ENCODE measurements at regions not wholly inside any gene's neighbourhood (a gene's known extent, or its start where the extent isn't known, plus 50 kb on each side); places are given as distances from the start of the nearest gene placed in this dataset.
"Not testable (repeated sequence)": the region's sequence is repeated elsewhere in the genome, so short reads cannot be mapped to it uniquely, and the experiment has no call there.

GRCh38 chr13:109979676-109980075, 193.3 kb upstream of the IRS2 start:
- DNase-seq (ENCODE audit: low spot score) = not testable (repeated sequence)

DNA sequence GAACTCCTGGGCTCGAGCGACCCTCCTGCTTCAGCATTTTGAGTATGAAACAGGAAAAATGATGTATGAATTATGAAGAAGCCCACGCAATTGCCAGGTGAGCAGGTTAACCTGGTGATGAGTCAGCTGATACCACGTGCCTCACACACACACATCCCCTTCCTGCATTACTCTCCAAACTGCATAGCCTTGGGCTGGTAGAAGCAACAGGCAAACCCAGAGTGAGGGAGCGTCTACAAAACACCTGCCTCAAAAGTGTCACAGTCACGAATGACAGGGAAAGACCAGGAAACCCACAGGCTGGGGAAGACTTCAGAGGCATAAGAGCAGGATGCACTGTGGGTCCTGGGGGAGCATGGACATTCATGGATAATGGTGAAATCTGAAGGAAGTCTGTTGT, 192.8 kb upstream of the IRS2 start:
- DNase-seq (ENCODE audit: low spot score) = no peak

DNA sequence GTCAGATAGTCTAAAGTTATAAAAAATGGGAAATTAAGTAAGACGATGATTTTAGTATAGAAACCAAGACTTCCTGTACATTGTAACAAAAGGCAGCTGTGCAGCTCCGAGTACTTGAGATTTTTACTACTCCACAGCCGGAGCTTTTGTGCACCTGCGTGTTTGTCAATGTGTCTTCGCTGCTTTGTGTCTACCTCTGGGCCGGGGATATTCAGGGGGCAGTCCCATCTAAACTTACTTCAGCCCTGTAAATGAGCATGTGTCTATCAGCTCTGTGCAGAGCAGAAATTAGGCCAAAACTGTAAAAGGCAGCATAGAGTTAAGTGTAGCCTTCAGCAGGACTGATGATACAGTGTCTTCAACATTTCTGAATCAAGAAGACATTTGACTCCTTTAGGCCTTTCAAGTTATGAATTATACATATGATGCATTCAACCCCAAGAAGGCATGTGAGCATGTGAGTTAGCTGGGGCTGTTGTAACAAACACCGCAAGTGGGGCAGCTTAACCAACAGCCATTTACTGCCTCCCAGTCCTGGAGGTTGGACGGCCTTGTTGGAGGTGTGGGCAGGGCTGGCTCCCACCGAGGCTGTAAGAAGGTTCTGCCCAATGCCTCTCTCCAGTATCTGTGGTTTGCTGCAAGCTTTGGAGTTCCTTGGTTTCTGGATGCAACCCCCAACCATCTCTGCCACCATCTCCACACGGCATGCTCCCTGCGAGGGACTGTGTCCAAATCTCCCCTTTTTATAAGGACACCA, 191.0 kb upstream of the IRS2 start:
- no peak for DNase-seq (ENCODE audit: low spot score)

DNA sequence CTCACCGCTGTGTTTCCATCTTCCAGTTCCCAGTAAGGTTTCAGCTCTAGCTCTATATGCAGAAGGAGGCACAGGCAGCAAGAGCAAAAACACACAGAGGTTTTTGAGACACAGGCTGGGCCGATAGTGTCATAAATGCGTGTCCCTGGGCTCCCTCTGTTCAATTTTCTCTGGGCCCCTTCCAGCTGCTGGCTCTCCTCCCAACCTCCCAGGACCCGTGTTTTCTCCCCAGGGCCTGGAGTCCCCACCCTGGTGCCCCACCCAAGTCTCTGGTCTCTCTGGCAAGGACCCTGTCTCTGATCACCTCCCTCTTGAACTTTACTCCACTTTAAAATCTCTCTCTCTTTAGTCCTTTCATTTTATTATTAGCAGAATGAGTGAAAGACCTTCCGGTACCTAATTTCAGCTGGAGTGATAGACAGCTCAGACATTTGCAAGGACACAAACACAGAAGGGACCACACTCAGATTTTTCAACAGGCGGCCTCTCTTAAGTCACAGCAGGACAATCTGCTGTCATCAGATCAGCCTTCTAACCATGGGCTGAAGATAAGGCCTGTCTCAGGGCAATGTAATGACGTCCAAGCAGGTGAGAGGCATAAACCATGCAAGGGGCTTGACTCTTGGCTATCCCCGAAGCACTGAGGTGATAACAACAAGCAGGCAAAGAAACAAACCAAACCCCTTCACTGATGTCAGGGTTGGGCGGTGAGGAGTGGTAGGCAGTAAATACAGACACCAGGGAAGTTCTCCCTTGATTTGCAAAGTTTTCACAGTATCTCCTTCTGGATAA, 190.0 kb upstream of the IRS2 start:
- DNase-seq (ENCODE audit: low spot score) = no peak

DNA sequence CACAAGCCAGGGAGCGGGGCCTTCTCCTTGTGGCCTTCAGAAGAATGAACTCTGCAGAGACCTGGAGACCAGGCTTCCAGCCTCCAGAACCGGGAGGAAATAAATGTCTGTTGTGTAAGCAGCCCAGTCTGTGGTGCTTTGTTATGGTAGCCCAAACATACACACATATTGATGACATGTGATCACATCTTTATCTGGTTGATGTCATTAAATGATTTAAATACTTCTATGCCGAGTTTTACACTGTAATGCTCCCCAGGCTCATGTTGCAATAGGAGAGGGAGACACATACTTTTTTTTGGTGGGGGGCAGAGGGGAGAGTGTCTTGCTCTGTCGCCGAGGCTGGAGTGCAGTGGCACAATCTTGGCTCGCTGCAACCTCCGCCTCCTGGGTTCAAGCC, 188.0 kb upstream of the IRS2 start:
- no peak for DNase-seq (ENCODE audit: low spot score)

- no peak for DNase-seq (ENCODE audit: low spot score)
These were observed 186.9 kb upstream of the IRS2 start for GRCh38 chr13:109973279-109973678.

DNA sequence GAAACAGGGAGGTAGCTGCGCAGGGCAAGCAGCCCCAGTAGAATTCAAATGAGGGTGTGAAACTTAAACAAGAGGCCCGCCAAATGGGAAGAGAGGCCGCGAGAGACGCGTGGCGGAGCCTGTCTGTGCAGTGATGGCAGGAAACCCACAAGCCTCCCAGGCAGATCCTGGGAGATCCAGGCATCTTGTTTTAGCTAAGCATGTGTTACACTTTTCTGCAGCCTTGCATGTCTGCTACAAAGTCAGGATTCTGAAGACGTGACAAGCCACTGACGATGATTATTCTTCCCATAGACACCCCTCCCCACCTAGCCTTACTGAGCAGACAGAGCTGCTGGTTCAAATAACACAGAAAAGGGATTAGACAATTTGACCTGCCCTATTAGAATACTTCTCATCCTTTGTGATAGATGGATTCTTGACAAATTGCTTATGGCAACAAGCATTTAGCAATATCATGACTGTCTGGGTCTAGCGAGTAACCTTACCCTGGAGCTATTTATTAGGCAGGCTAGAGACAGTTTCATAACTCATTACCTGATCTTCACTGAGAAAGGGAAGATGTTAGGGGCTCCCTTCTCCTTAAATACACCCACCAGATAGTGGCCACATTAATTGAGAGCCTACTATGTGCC, 185.2 kb upstream of the IRS2 start:
- DNase-seq (ENCODE audit: low spot score) = no peak

DNA sequence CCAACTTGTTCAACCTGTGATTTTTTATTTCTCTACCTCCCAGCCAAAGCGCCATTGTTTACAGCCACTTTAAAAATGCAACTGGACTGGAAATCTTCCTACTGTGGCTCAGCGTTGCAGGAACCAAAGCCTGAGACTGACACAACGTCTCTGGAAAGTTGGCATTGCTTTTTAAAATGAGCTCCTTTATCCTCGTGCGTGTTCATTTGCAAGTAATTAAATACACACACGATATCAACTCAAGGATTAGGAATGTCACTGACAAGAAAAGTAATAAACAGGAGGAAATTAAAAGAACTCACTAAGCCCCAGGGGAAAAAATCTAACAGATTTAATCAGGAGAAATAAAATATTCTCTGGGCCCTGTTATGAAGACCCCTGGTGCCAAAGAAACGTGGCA, 184.6 kb upstream of the IRS2 start:
- DNase-seq (ENCODE audit: low spot score) = no peak

DNA sequence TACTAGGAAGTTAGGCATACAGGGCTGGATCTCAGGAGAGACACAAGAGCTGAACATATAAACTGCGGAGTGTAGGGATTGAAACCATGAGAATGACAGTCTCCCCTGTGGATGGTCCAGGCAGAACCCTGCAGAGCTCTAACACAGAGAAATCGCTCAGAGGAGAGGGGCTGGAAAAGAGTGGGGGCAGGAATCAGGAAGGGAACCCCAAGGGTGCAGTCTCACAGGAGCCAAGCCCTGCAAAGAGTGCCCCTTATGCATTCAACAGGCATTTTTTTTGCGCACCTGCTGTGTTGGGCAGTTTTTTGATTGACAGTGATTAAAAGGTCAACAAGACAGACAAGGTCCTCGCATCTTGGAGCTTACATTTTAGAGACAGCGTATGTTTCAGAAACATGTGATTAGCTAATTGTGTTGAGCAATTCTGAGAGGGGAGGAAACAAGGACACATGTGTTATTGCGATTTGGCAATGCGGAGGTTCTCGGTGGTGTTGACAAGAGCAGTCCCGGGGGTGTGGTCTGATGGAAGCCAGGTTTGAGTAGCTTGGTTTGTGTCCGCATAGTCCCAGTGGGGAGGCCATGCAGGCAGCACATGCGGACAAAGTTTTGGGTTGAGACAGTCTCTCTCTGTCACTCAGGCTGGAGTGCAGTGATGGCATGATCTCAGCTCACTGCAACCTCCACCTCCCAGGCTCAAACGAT, 182.6 kb upstream of the IRS2 start:
- DNase-seq (ENCODE audit: low spot score) = no peak

DNA sequence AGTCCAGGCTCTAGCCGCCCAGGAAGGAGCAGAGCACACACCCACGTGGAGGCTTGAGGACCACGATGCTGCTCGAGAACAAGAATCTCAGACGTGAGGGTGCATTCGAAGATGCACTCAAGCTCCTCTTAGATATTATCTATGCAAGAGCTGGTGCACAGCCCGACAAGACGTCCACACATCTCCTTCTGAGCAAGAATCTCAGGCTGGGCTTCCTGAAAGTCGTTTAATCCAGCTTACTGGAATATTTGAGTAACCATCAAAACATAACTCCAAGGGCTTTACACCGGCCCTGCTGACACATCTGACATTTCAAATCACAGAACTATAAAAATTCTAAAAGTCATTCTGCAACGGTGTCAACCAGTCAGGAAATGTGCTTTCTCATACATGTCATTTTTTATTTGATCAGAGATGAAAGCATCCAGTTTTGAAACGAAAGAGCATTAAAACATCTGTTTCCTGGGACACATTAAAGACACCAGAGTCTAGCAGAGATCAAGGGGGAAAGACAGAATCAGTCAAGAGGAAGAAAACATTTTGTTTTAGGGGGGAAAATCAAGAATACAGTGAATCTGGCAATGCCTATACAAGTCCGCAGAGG, 177.7 kb upstream of the IRS2 start:
- no peak for DNase-seq (ENCODE audit: low spot score)

GRCh38 chr13:109963384-109963783, 177.0 kb upstream of the IRS2 start:
- no peak for DNase-seq (ENCODE audit: low spot score)

DNA sequence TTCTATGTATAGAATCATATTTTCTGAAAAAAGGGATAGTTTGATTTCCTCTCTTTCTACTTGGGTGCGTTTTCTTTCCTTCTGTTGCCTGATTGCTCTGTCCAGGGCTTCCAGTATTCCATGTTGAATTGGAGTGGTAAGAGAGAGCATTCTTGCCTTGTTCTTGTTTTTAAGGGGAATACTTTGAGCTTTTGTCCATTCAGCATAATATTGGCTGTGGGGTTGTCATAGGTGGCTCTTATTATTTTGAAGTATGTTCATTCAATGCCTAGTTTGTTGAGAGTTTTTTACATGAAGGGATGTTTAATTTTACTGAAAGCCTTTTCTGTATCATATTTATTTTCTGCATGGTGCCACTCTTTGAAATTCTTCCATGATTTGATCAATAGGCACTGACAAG, 173.5 kb upstream of the IRS2 start:
- no peak for DNase-seq (ENCODE audit: low spot score)

DNA sequence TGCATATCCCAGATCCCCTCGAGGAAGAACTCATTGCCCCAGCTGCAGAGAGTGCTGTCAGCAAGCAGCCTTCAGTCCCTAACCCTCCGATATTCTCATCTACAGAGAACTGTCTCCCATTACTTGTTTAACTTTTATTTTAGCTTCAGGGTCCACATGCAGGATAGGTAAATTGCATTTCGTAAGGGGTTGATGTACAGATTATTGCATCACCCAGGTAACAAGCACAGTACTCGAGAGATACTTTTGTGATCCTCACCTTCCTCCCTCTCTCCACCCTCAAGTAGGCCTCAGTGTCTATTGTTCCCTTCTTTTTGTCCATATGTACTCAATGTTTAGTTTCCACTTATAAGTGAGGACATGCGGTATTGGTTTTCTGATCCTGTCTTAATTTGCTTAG, 171.5 kb upstream of the IRS2 start:
- DNase-seq (ENCODE audit: low spot score) = no peak

- no peak for DNase-seq (ENCODE audit: low spot score)
These were observed 169.2 kb upstream of the IRS2 start for GRCh38 chr13:109955598-109955997.

DNA sequence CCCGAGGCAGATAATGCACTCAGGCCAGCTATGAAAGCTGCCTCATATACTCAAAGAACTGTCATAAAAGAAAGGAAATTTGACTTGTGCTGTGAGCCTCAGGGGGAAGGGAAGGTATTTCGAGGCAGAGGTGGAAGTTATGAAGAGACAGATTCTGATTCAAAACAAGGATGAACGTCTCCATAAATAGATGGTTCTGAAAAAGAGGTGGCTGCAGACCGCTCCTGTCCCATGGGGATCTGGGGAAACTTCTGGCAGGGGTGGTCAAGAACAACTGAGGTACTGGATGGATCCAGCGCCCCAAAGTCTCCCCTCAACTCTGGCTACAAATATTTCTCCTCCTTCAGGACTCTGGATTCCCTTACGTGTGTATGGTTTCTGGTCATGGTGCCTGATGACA, 168.1 kb upstream of the IRS2 start:
- no peak for DNase-seq (ENCODE audit: low spot score)

- no peak for DNase-seq (ENCODE audit: low spot score)
These were observed 165.1 kb upstream of the IRS2 start for GRCh38 chr13:109951491-109951890.

GRCh38 chr13:109949397-109949796, 163.0 kb upstream of the IRS2 start:
- no peak for DNase-seq (ENCODE audit: low spot score)

DNA sequence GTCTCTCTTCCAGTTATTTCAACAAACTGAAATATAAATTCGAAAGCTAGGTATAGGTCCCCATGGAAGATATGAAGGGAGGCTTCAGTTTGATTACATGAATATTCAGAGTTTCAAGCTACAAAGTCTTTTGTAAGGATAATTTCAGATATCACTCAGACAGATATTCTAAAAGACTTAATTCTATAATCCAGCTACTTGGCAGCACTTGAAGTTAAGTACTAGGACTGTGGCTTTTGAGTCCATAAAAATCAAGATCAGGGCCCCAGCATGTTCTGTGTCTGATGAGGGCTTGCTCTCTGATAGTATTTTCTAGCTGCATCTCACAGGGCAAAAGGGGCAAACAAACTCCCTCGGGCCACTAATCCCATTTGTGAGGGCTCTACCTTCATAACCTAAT, 160.6 kb upstream of the IRS2 start:
- no peak for DNase-seq (ENCODE audit: low spot score)

GRCh38 chr13:109945206-109945960, 159.0 kb upstream of the IRS2 start:
- DNase-seq (ENCODE audit: low spot score) = no peak

GRCh38 chr13:109941951-109942350, 155.6 kb upstream of the IRS2 start:
- no peak for DNase-seq (ENCODE audit: low spot score)

DNA sequence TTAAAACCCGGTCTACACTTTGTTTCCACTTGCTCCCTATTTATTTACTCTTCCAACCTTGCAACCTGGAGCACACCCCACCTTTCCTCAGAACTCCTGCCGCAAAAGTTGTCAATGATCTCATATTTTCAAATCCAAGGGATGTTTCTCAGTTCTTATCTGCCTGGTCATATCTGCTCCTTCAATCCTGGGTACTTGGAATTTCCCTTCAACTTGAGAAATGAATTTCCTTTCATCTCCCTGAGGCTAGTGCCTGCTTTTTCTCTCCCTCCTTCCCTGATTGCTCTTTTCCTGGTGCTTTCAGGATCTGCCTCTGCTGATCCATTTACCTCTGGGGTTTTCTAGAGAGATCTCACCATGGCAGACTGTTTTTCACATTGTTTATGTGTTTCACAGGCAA, 154.8 kb upstream of the IRS2 start:
- no peak for DNase-seq (ENCODE audit: low spot score)

Data from ureter (tissue), 1 donor.